ENCODE measurements at regions not wholly inside any gene's neighbourhood (a gene's known extent, or its start where the extent isn't known, plus 50 kb on each side); places are given as distances from the start of the nearest gene placed in this dataset.

DNA sequence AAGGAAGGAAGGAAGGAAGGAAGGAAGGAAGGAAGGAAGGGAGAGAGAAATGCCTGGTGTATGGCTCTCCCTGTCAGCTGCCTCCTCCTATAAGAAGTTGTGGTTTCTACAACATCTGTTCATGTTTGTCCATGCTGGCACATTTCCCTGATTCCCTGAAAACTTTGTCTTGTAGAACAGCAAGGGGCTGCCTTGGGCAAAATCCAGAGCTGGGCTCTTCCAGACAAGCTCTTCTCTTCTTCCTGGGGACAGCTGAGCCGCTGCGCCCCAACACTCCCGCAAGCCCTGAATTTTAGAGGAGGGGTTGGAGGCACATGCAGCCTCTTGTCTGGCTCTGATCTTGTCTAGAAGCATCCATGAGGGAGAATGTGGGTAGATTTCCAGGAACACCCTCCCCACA lies 282.0 kb upstream of the ADARB2 start:
- no peaks in the 10 kb centered on the region for H3K4me1 ChIP-seq
- peaks cover 0 to 4% (median 0%) of the 10 kb centered on the region in 7 donors for H3K27me3 ChIP-seq
- 88 to 94% methylated on average over 3 of the region's 3 CpGs for WGBS, 2 donors
- no peaks in the 10 kb centered on the region for H3K9me3 ChIP-seq
- H3K4me3 ChIP-seq, result no peak overlapping the region
- H3K27ac ChIP-seq, result no peak overlapping the region
- intact Hi-C loops (cut with DNase I), result no loop called here
- no peak for DNase-seq
- H3K36me3 ChIP-seq, result no peaks in the 10 kb centered on the region
- ATAC-seq, result no peak
- TF ChIP-seq, protein P1, sequence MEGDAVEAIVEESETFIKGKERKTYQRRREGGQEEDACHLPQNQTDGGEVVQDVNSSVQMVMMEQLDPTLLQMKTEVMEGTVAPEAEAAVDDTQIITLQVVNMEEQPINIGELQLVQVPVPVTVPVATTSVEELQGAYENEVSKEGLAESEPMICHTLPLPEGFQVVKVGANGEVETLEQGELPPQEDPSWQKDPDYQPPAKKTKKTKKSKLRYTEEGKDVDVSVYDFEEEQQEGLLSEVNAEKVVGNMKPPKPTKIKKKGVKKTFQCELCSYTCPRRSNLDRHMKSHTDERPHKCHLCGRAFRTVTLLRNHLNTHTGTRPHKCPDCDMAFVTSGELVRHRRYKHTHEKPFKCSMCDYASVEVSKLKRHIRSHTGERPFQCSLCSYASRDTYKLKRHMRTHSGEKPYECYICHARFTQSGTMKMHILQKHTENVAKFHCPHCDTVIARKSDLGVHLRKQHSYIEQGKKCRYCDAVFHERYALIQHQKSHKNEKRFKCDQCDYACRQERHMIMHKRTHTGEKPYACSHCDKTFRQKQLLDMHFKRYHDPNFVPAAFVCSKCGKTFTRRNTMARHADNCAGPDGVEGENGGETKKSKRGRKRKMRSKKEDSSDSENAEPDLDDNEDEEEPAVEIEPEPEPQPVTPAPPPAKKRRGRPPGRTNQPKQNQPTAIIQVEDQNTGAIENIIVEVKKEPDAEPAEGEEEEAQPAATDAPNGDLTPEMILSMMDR (IDR thresholded peaks at IDR 0.05), result no peak

DNA sequence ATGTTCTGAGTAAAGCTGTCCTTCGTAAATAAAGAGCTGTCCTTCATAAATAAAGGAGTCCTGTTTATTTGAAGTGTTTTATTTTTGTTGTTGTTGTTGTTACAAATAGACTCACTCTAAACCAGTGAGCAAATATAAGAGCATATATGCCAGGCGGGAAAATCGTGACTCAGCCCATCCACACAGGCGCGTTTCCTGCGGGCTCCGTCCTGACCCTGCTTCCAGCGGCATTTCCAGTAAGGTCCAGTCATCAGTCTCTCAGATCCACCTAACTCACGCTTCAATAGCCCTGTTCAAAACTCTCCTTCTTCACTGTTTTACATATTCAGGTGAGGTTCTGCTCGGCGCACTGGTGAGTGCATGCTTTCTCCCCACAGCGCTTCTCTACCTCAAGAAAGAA lies 277.2 kb upstream of the ADARB2 start:
- H3K4me3 ChIP-seq, result no peak overlapping the region
- TF ChIP-seq, protein P1 (IDR thresholded peaks at IDR 0.05), result no peak
- intact Hi-C loops (cut with DNase I), result no loop called here
- 90 to 93% methylated on average over 12 of the region's 12 CpGs for WGBS, 2 donors
- no peak overlapping the region for H3K27ac ChIP-seq
- no peak for ATAC-seq
- H3K27me3 ChIP-seq, result peaks cover 0 to 4% (median 0%) of the 10 kb centered on the region in 7 donors
- H3K4me1 ChIP-seq, result no peaks in the 10 kb centered on the region
- H3K36me3 ChIP-seq, result no peaks in the 10 kb centered on the region
- H3K9me3 ChIP-seq, result no peaks in the 10 kb centered on the region
- no peak for DNase-seq

DNA sequence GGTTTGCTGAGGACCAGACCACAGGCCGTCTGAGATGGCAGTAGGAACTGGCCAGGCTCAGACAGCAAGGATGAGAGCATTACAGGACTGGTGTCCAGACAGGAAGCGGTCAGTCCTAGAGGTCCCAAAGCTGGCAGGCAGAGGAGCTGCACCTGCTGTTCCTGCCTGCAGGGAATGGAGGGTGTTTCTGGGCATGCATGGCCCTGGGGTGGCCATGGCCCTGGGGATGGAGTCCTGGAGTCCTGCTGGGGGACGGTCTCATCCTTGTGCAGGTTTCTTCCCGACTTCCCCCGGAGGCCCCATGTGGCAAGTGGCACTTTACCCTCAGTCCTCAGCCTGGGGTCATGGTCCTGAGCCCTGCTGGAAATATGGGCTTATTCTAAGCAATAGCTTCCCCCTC lies 274.9 kb upstream of the ADARB2 start:
- no peak overlapping the region for H3K27ac ChIP-seq
- DNase-seq (no peak), ATAC-seq (no peak)
- TF ChIP-seq, protein P1 (IDR thresholded peaks at IDR 0.05), result no peak
- peaks cover 0 to 4% (median 0%) of the 10 kb centered on the region in 7 donors for H3K27me3 ChIP-seq
- intact Hi-C loops (cut with DNase I), result no loop called here
- H3K4me1 ChIP-seq, result no peaks in the 10 kb centered on the region
- no peaks in the 10 kb centered on the region for H3K36me3 ChIP-seq
- H3K9me3 ChIP-seq, result no peaks in the 10 kb centered on the region
- 81 to 84% methylated on average over 5 of the region's 5 CpGs for WGBS, 2 donors
- no peak overlapping the region for H3K4me3 ChIP-seq

DNA sequence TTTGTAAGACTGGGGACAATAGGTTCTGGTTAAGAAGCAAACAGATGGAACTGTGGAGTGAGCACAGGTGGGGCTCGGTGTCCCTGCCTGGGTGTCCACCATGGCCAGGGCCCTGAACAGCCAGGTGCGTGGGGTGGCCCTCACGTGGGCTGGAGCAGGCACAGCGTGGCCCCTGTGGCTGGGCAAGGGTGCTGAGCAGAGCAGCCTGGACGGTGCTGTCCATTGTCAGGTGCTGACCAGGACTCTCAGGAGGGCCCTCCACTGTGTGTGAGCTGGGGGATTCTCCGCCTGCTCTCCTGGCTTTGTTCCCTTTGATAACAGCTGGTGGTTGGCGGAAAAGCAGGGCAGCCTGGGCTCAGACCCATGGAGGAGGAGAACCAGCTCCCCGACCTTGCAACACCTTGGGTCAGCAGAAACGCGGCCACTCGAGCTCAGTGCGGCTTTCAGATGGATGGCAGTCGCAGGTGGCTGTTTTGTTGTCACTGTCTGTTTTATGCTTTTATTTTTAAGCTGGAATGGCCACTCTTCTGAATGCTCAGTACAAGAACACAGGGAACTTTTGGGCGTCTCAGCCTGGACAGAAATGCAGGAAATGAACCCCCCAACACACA lies 273.9 kb upstream of the ADARB2 start:
- H3K27ac ChIP-seq, result no peak overlapping the region
- no peaks in the 10 kb centered on the region for H3K27me3 ChIP-seq
- H3K9me3 ChIP-seq, result peaks cover 0 to 5% (median 0%) of the 10 kb centered on the region in 11 donors
- DNase-seq (no peak), ATAC-seq (no peak)
- intact Hi-C loops (cut with DNase I), result no loop called here
- WGBS, 2 donors, result 61 to 66% methylated on average over 14 of the region's 14 CpGs
- TF ChIP-seq, protein P1 (IDR thresholded peaks at IDR 0.05), result no peak
- H3K4me3 ChIP-seq, result no peak overlapping the region
- H3K36me3 ChIP-seq, result no peaks in the 10 kb centered on the region
- no peaks in the 10 kb centered on the region for H3K4me1 ChIP-seq
